ENCODE measurements at regions not wholly inside any gene's neighbourhood (a gene's known extent, or its start where the extent isn't known, plus 50 kb on each side); places are given as distances from the start of the nearest gene placed in this dataset.

DNA sequence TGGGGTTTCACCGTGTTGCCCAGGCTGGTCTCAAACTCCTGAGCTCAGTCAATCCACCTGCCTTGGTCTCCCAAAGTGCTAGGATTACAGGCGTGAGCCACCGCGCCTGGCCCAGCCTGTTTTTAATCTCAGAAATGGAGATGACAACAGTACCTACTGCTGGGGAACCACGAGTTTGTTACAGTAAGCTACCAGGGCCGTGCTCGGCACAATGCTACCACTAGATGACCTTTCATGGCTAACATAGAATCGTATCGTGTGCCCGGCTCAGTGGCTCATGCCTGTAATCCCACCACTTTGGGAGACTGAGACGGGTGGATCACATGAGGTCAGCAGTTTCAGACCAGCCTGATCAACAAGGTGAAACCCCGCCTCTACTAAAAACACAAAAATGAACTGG, 90.8 kb upstream of the SLC34A2 start:
- Mint-ChIP-seq H3K27ac (no peak overlapping the region), H3K36me3 (ENCODE audit: low read depth) (no peaks in the 10 kb centered on the region), H3K9me3 (no peaks in the 10 kb centered on the region), H3K27me3 (peaks cover 2% of the 10 kb centered on the region), H3K4me3 (no peak overlapping the region), H3K4me1 (no peaks in the 10 kb centered on the region)
- TF ChIP-seq, protein P1, sequence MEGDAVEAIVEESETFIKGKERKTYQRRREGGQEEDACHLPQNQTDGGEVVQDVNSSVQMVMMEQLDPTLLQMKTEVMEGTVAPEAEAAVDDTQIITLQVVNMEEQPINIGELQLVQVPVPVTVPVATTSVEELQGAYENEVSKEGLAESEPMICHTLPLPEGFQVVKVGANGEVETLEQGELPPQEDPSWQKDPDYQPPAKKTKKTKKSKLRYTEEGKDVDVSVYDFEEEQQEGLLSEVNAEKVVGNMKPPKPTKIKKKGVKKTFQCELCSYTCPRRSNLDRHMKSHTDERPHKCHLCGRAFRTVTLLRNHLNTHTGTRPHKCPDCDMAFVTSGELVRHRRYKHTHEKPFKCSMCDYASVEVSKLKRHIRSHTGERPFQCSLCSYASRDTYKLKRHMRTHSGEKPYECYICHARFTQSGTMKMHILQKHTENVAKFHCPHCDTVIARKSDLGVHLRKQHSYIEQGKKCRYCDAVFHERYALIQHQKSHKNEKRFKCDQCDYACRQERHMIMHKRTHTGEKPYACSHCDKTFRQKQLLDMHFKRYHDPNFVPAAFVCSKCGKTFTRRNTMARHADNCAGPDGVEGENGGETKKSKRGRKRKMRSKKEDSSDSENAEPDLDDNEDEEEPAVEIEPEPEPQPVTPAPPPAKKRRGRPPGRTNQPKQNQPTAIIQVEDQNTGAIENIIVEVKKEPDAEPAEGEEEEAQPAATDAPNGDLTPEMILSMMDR (IDR thresholded peaks at IDR 0.05), result no peak
- CTCF ChIA-PET, result no interaction called here
- POLR2A ChIA-PET, result no interaction called here
- DNase-seq (no peak), ATAC-seq (ENCODE audit: low read depth) (no peak)
- intact Hi-C loops (cut with micrococcal nuclease), result no loop called here

DNA sequence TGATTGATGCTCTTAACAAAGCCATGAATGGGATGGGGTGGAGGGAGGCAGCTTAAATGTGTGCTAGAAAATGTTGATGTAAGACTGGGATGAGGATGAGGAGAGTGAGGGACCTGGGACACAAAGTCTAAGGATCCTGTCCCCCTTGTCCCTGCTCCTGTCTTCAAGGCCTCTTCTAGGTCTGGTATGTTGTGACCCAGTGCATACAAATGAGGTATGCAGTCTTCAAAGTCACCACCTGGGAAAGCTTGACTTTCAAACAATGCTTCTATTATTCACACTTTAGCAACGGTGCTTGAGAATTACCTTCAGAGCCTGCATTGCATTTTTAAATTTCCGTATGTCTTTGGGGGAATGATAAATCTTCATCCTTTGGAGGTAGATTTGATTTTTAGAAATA, 88.4 kb upstream of the SLC34A2 start:
- no peaks in the 10 kb centered on the region for H3K9me3 Mint-ChIP-seq
- H3K27ac Mint-ChIP-seq, result no peak overlapping the region
- H3K27me3 Mint-ChIP-seq, result peaks cover 2% of the 10 kb centered on the region
- no peaks in the 10 kb centered on the region for H3K36me3 Mint-ChIP-seq (ENCODE audit: low read depth)
- ATAC-seq (ENCODE audit: low read depth) (no peak), DNase-seq (no peak)
- ChIA-PET POLR2A (no interaction called here), CTCF (no interaction called here)
- intact Hi-C loops (cut with micrococcal nuclease), result no loop called here
- H3K4me1 Mint-ChIP-seq, result no peaks in the 10 kb centered on the region
- TF ChIP-seq, protein P1 (IDR thresholded peaks at IDR 0.05), result no peak
- no peak overlapping the region for H3K4me3 Mint-ChIP-seq

DNA sequence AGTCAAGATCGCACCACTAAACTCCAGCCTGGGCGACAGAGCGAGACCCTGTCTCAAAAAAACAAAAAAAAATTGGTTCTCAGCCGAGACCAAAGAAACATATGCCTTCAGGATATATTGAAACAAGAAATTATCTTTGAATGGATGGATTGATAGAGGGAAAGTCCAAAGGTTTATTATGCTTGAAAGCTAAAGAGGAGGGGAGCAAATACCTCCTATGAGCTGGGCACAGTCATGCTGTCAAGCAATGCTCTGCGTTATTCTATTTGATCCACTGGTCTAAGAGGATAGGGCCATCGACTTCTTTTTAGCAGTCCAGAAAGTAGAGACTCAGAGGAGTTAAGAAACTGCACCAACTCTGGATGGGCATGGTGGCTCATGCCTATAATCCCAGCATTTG, 85.9 kb upstream of the SLC34A2 start:
- ChIA-PET CTCF (no interaction called here), POLR2A (no interaction called here)
- peaks cover 2% of the 10 kb centered on the region for H3K27me3 Mint-ChIP-seq
- H3K4me1 Mint-ChIP-seq, result no peaks in the 10 kb centered on the region
- no peak overlapping the region for H3K4me3 Mint-ChIP-seq
- no peak overlapping the region for H3K27ac Mint-ChIP-seq
- intact Hi-C loops (cut with micrococcal nuclease), result no loop called here
- DNase-seq (no peak), ATAC-seq (ENCODE audit: low read depth) (no peak)
- H3K9me3 Mint-ChIP-seq, result no peaks in the 10 kb centered on the region
- H3K36me3 Mint-ChIP-seq (ENCODE audit: low read depth), result no peaks in the 10 kb centered on the region
- TF ChIP-seq, protein P1 (IDR thresholded peaks at IDR 0.05), result no peak

DNA sequence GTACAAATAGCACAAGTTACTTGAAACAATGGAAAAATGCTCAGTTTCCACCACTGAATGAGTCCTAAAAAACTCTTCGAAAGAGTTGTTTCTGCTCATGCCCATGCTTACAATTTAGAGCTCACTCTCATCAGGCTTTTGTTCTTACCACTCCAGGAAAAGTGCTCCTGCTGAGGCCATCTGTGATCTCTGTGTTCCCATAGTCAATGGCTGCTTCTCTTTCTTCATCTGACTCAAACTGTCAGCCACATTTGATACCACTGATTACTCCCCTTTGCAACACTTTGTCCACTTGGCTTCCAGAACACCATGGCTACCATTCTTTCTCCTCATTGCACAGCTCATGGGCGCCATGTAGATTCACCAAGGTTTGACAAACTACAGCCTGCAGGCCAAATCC, 80.0 kb upstream of the SLC34A2 start:
- Mint-ChIP-seq H3K27me3 (no peaks in the 10 kb centered on the region), H3K36me3 (ENCODE audit: low read depth) (no peaks in the 10 kb centered on the region), H3K27ac (no peak overlapping the region), H3K4me3 (no peak overlapping the region), H3K4me1 (no peaks in the 10 kb centered on the region), H3K9me3 (no peaks in the 10 kb centered on the region)
- no peak for ATAC-seq (ENCODE audit: low read depth)
- CTCF ChIA-PET, result no interaction called here
- POLR2A ChIA-PET, result no interaction called here
- DNase-seq, result no peak
- TF ChIP-seq, protein P1 (IDR thresholded peaks at IDR 0.05), result no peak
- intact Hi-C loops (cut with micrococcal nuclease), result no loop called here

DNA sequence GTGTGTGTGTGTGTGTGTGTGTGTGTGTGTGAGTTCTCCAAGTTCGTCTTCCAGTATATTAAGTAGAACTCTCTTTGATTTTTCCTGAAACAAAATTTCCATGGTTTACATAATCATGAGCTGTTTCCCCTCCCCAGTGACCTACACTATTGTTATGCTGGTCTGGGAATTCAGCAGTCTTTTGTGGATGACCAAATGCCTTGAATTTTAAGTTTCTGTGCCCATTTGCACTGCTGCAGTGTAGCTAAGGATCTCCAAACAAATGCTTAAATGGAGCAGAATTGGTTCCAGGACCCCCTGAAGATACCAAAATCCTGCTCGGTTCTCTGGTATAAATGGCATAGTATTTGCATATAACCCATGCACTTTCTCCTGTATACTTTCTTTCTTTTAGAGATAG, 77.2 kb upstream of the SLC34A2 start:
- CTCF ChIA-PET, result no interaction called here
- no peaks in the 10 kb centered on the region for H3K27me3 Mint-ChIP-seq
- H3K4me3 Mint-ChIP-seq, result no peak overlapping the region
- no peaks in the 10 kb centered on the region for H3K9me3 Mint-ChIP-seq
- intact Hi-C loops (cut with micrococcal nuclease), result no loop called here
- POLR2A ChIA-PET, result no interaction called here
- H3K27ac Mint-ChIP-seq, result no peak overlapping the region
- no peaks in the 10 kb centered on the region for H3K4me1 Mint-ChIP-seq
- ATAC-seq (ENCODE audit: low read depth) (no peak), DNase-seq (no peak)
- no peaks in the 10 kb centered on the region for H3K36me3 Mint-ChIP-seq (ENCODE audit: low read depth)
- TF ChIP-seq, protein P1 (IDR thresholded peaks at IDR 0.05), result no peak

Measured in activated B cell treated with CpG ODN at 0.5 μM for 24 hours (primary cell).